BJ (cell line): ENCODE measurements at regions not wholly inside any gene's neighbourhood (a gene's known extent, or its start where the extent isn't known, plus 50 kb on each side); places are given as distances from the start of the nearest gene placed in this dataset.

Source experiments
- CTCF ChIA-PET: fragments of 350-600 bp; formaldehyde crosslinking; extraction: SDS; loops from one replicate; lab custom pipeline; 2021; ENCODE audit warnings: antibody characterized with exemption, inconsistent platforms; lab: Yijun Ruan, JAX
- POLR2A ChIA-PET: fragments of 300-600 bp; sonication (Branson Sonifier 250); formaldehyde crosslinking; extraction: SDS; loops from one replicate; lab custom pipeline; 2021; ENCODE audit warnings: antibody characterized with exemption; lab: Charles Lee
- DNase-seq: peaks from one replicate; pipeline ENCODE4 v3.0.0-alpha.2; 2011; ENCODE audit warnings: low read depth
- H3K27me3 ChIP-seq: 2 replicates; pipeline ENCODE4 v1.6.0; 2011; ENCODE audit warnings: low read length; ENCODE audit not compliant: control insufficient read depth, insufficient read depth
- H3K36me3 ChIP-seq: 2 replicates; pipeline ENCODE4 v1.5.1; 2011; ENCODE audit warnings: low read length; ENCODE audit not compliant: control insufficient read depth, insufficient read depth
- H3K4me3 ChIP-seq: 2 replicates; pipeline ENCODE4 v1.5.1; 2011; ENCODE audit warnings: low read depth, mild to moderate bottlenecking, control low read depth, low read length
- TF ChIP-seq, protein P1 (sequence below): IDR thresholded peaks from 2 replicates; pipeline ENCODE4 v1.5.1; 2011; ENCODE audit warnings: low read depth, mild to moderate bottlenecking, control low read depth, inconsistent platforms, low read length, moderate library complexity; ENCODE audit not compliant: insufficient read depth

DNA sequence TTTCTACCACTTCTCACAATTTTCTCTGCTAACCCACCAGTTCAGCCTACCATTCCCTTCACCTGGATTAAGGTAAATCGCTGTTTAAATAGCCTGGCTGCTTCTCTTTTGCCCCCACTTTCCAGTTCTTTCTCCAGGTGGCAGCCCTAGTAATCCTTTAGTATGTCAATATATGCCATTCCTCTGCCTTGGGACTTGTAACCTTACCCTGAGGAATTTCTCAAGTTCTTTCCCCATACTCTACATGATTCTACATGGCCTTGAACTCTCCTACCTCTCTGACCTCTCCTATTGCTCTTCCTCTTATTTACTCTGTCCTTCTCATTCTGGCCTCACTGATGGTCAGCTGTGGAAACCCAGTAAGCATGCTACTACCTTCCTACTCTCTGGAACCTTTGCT, 546.0 kb downstream of the PLA2G4A start:
- DNase-seq = no peak
- no peaks in the 10 kb centered on the region for H3K36me3 ChIP-seq
- ChIA-PET CTCF (no interaction called here), POLR2A (no interaction called here)
- no peak overlapping the region for H3K4me3 ChIP-seq
- H3K27me3 ChIP-seq = no peaks in the 10 kb centered on the region
- TF ChIP-seq, protein P1, sequence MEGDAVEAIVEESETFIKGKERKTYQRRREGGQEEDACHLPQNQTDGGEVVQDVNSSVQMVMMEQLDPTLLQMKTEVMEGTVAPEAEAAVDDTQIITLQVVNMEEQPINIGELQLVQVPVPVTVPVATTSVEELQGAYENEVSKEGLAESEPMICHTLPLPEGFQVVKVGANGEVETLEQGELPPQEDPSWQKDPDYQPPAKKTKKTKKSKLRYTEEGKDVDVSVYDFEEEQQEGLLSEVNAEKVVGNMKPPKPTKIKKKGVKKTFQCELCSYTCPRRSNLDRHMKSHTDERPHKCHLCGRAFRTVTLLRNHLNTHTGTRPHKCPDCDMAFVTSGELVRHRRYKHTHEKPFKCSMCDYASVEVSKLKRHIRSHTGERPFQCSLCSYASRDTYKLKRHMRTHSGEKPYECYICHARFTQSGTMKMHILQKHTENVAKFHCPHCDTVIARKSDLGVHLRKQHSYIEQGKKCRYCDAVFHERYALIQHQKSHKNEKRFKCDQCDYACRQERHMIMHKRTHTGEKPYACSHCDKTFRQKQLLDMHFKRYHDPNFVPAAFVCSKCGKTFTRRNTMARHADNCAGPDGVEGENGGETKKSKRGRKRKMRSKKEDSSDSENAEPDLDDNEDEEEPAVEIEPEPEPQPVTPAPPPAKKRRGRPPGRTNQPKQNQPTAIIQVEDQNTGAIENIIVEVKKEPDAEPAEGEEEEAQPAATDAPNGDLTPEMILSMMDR = no peak

DNA sequence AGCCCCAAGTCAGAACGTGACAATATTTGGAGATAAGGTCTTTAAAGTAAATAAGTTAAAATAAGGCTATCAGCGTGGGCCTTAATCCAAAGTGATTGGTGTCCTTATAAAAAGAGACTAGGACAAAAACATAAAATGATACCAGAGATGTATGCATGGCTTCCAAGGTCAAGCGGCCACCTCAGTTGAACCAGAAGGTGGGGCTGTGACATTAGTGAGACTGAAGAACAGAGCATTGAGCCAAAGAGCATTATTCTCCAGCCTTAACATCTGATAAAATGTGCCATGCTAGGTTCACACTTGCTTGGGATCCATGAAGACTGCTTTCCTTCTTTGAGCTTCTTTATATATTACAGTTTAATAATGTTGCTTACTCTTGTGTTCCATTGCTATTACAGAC, 554.6 kb downstream of the PLA2G4A start:
- POLR2A ChIA-PET = no interaction called here
- TF ChIP-seq, protein P1 = no peak
- no peak for DNase-seq
- Histone ChIP-seq H3K36me3 (no peaks in the 10 kb centered on the region), H3K27me3 (no peaks in the 10 kb centered on the region), H3K4me3 (no peak overlapping the region)
- CTCF ChIA-PET = no interaction called here

DNA sequence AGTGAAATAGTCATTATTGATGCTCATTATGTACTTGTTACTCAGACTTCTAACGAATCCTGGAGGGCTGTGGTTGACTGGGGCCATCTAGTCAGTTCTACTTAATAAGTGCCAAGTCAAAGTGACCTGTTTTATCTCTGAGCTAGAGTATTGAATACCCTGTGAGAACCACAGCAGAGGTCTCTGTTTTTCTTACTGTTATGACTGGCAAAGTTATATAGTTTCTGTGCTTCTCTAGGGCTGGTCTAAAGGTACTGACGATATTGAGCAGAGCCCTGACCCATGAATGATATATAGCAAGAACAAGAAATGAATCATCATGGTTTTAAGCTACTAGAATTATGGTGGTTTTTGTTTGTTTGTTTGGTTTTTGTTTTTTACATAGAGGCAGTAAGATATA, 555.8 kb downstream of the PLA2G4A start:
- TF ChIP-seq, protein P1 = no peak
- H3K4me3 ChIP-seq = no peak overlapping the region
- CTCF ChIA-PET = no interaction called here
- no peaks in the 10 kb centered on the region for H3K36me3 ChIP-seq
- H3K27me3 ChIP-seq = no peaks in the 10 kb centered on the region
- POLR2A ChIA-PET = no interaction called here
- DNase-seq = no peak

DNA sequence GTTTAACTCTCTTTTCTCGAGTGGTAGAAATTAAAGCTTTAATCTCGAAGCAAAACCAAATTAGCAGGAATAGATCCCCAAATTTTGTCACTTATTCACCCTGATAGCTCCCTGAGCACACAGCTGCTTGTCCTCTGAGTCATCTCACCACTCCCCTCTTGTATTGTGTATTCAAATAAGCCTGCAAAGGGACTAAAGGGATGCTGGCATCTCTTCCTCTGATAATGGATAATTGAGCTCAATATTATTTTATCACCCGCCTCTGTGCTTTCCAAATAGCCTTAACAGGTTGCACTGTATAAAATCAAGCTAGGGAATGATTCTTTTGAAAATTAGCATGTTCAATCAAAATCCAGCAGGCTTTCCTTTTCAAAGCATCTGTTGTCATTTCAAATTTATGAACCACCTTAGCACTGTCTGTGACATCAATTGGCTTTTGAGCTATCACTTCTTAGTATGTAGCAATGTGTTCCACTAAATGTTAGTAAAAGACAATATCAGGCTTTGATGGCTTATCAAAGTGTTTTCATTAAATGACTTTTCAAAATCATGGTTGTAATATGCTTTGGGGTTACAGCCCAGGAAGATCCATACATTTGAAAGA, 561.6 kb downstream of the PLA2G4A start:
- ChIA-PET CTCF (no interaction called here), POLR2A (no interaction called here)
- TF ChIP-seq, protein P1 = no peak
- H3K36me3 ChIP-seq = no peaks in the 10 kb centered on the region
- no peak for DNase-seq
- H3K27me3 ChIP-seq = no peaks in the 10 kb centered on the region
- no peak overlapping the region for H3K4me3 ChIP-seq

DNA sequence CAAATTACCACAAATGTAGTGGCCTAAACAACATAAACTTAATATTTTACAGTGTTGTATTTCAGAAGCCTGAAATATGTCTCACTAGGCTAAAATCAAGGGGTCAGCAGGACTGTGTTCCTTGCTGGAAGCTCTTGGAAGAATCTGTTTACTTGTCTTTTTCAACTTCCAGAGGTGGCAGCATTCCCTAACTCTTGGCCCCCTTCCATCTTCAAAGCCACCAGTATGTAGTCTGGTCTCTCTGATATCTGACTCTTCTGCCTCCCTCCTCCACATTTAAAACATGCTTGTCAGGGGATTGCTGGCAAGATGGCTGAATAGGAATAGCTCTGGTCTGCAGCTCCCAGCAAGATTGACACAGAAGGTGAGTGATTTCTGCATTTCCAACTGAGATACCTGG, 567.5 kb downstream of the PLA2G4A start:
- ChIA-PET POLR2A (no interaction called here), CTCF (interaction anchor here (0.7 kb wide), 1 partner anchor 17 kb away, joined by 3 read pairs; no protein-coding TSS in a partner anchor)

More for the DNA sequence above, 567.5 kb downstream of the PLA2G4A start:
- H3K4me3 ChIP-seq = no peak overlapping the region
- TF ChIP-seq, protein P1 = no peak
- DNase-seq = no peak
- H3K27me3 ChIP-seq = no peaks in the 10 kb centered on the region
- no peaks in the 10 kb centered on the region for H3K36me3 ChIP-seq
